SJCRH30 (cell line): ENCODE measurements at regions not wholly inside any gene's neighbourhood (a gene's known extent, or its start where the extent isn't known, plus 50 kb on each side); places are given as distances from the start of the nearest gene placed in this dataset.
A peak's percentile ranks its signal among the peaks of the same experiment; 100 is the strongest.

Experiments used
- DNase-seq, 2 experiments: peaks; one replicate each; pipeline ENCODE4 v3.0.0-alpha.2; 2015 to 2020
- H3K27ac ChIP-seq: fragments of 250-450 bp; sonication (Bioruptor Pico); 2 replicates; pipeline ENCODE4 v1.5.1; 2020; ENCODE audit warnings: mild to moderate bottlenecking, moderate library complexity
- H3K27me3 ChIP-seq: fragments of 250-450 bp; sonication (Bioruptor Pico); 2 replicates; pipeline ENCODE4 v1.5.1; 2020; ENCODE audit warnings: mild to moderate bottlenecking, moderate library complexity
- H3K36me3 ChIP-seq: fragments of 250-450 bp; sonication (Bioruptor Pico); 2 replicates; pipeline ENCODE4 v1.5.1; 2020; ENCODE audit warnings: mild to moderate bottlenecking, moderate library complexity
- H3K4me1 ChIP-seq: fragments of 250-450 bp; sonication (Bioruptor Pico); 2 replicates; pipeline ENCODE4 v1.5.1; 2020; ENCODE audit warnings: mild to moderate bottlenecking, moderate library complexity
- H3K4me3 ChIP-seq: fragments of 250-450 bp; sonication (Bioruptor Pico); 2 replicates; pipeline ENCODE4 v1.5.1; 2020; ENCODE audit warnings: mild to moderate bottlenecking, moderate library complexity
- H3K9me3 ChIP-seq: fragments of 250-450 bp; sonication (Bioruptor Pico); replicated peaks from 2 replicates; pipeline ENCODE4 v1.5.1; 2020; ENCODE audit warnings: mild to moderate bottlenecking, moderate library complexity

GRCh38 chr7:25662841-25663800, 434.8 kb upstream of the NPVF start:
- H3K36me3 ChIP-seq: no peaks in the 10 kb centered on the region
- peak; percentile 22 to 46 for DNase-seq
- H3K27ac ChIP-seq: no peak overlapping the region
- H3K27me3 ChIP-seq: no peaks in the 10 kb centered on the region
- H3K4me3 ChIP-seq: no peak overlapping the region
- peaks cover 6% of the 10 kb centered on the region; the same call in 1 of the 2 replicates for H3K4me1 ChIP-seq
- no peaks in the 10 kb centered on the region for H3K9me3 ChIP-seq

- no peak overlapping the region for H3K4me3 ChIP-seq
- peaks cover 6% of the 10 kb centered on the region; the same call in 1 of the 2 replicates for H3K4me1 ChIP-seq
- no peaks in the 10 kb centered on the region for H3K27me3 ChIP-seq
- no peaks in the 10 kb centered on the region for H3K9me3 ChIP-seq
- DNase-seq: no peak
- no peak overlapping the region for H3K27ac ChIP-seq
- no peaks in the 10 kb centered on the region for H3K36me3 ChIP-seq
These were observed 435.6 kb upstream of the NPVF start for GRCh38 chr7:25663877-25664276.

GRCh38 chr7:25664593-25664992, 436.3 kb upstream of the NPVF start:
- H3K4me3 ChIP-seq: no peak overlapping the region
- no peaks in the 10 kb centered on the region for H3K9me3 ChIP-seq
- H3K27me3 ChIP-seq: no peaks in the 10 kb centered on the region
- H3K4me1 ChIP-seq: peaks cover 6% of the 10 kb centered on the region; the same call in 1 of the 2 replicates
- no peak for DNase-seq
- H3K27ac ChIP-seq: no peak overlapping the region
- H3K36me3 ChIP-seq: no peaks in the 10 kb centered on the region

GRCh38 chr7:25665374-25665773, 437.1 kb upstream of the NPVF start:
- Histone ChIP-seq H3K27ac (no peak overlapping the region), H3K27me3 (no peaks in the 10 kb centered on the region), H3K4me3 (no peak overlapping the region), H3K36me3 (no peaks in the 10 kb centered on the region), H3K4me1 (peaks cover 6% of the 10 kb centered on the region; the same call in 1 of the 2 replicates), H3K9me3 (no peaks in the 10 kb centered on the region)
- no peak for DNase-seq

GRCh38 chr7:25665903-25666670, 437.8 kb upstream of the NPVF start:
- Histone ChIP-seq H3K4me3 (no peak overlapping the region), H3K27me3 (no peaks in the 10 kb centered on the region), H3K36me3 (no peaks in the 10 kb centered on the region), H3K9me3 (no peaks in the 10 kb centered on the region), H3K4me1 (peaks cover 6% of the 10 kb centered on the region; the same call in 1 of the 2 replicates), H3K27ac (no peak overlapping the region)
- DNase-seq: no peak

GRCh38 chr7:25666671-25667060, 438.4 kb upstream of the NPVF start:
- Histone ChIP-seq H3K9me3 (no peaks in the 10 kb centered on the region), H3K27me3 (no peaks in the 10 kb centered on the region), H3K4me3 (no peak overlapping the region), H3K4me1 (peaks cover 6% of the 10 kb centered on the region; the same call in 1 of the 2 replicates), H3K27ac (no peak overlapping the region), H3K36me3 (no peaks in the 10 kb centered on the region)
- DNase-seq: no peak

- H3K4me3 ChIP-seq: no peak overlapping the region
- H3K4me1 ChIP-seq: peaks cover 6% of the 10 kb centered on the region; the same call in 1 of the 2 replicates
- no peak overlapping the region for H3K27ac ChIP-seq
- H3K9me3 ChIP-seq: no peaks in the 10 kb centered on the region
- H3K36me3 ChIP-seq: no peaks in the 10 kb centered on the region
- no peak for DNase-seq
- no peaks in the 10 kb centered on the region for H3K27me3 ChIP-seq
These were observed 441.0 kb upstream of the NPVF start for GRCh38 chr7:25669281-25669781.

- no peak for DNase-seq
- Histone ChIP-seq H3K27ac (no peak overlapping the region), H3K9me3 (no peaks in the 10 kb centered on the region), H3K27me3 (no peaks in the 10 kb centered on the region), H3K36me3 (no peaks in the 10 kb centered on the region), H3K4me3 (no peak overlapping the region), H3K4me1 (peaks cover 6% of the 10 kb centered on the region; the same call in 1 of the 2 replicates)
These were observed 441.9 kb upstream of the NPVF start for GRCh38 chr7:25669961-25670841.

- Histone ChIP-seq H3K27me3 (no peaks in the 10 kb centered on the region), H3K27ac (no peak overlapping the region), H3K9me3 (no peaks in the 10 kb centered on the region), H3K4me1 (peaks cover 6% of the 10 kb centered on the region; the same call in 1 of the 2 replicates), H3K36me3 (no peaks in the 10 kb centered on the region), H3K4me3 (no peak overlapping the region)
- no peak for DNase-seq
These were observed 442.8 kb upstream of the NPVF start for GRCh38 chr7:25671111-25671510.

GRCh38 chr7:25672496-25672895, 444.2 kb upstream of the NPVF start:
- Histone ChIP-seq H3K36me3 (no peaks in the 10 kb centered on the region), H3K4me1 (peaks cover 6% of the 10 kb centered on the region; the same call in 1 of the 2 replicates), H3K27me3 (no peaks in the 10 kb centered on the region), H3K9me3 (no peaks in the 10 kb centered on the region), H3K27ac (no peak overlapping the region), H3K4me3 (no peak overlapping the region)
- DNase-seq: no peak

GRCh38 chr7:25675789-25676474, 447.6 kb upstream of the NPVF start:
- DNase-seq: no peak
- Histone ChIP-seq H3K4me3 (no peak overlapping the region), H3K9me3 (no peaks in the 10 kb centered on the region), H3K27ac (no peak overlapping the region), H3K4me1 (peaks cover 10% of the 10 kb centered on the region; the same call in 1 of the 2 replicates), H3K27me3 (no peaks in the 10 kb centered on the region), H3K36me3 (no peaks in the 10 kb centered on the region)

- H3K36me3 ChIP-seq: no peaks in the 10 kb centered on the region
- no peaks in the 10 kb centered on the region for H3K9me3 ChIP-seq
- DNase-seq: no peak
These were observed 449.3 kb upstream of the NPVF start for GRCh38 chr7:25677595-25677994.

GRCh38 chr7:25678215-25678614, 449.9 kb upstream of the NPVF start:
- H3K27me3 ChIP-seq: no peaks in the 10 kb centered on the region
- H3K27ac ChIP-seq: no peak overlapping the region
- no peaks in the 10 kb centered on the region for H3K9me3 ChIP-seq
- H3K4me3 ChIP-seq: no peak overlapping the region
- DNase-seq: no peak
- H3K4me1 ChIP-seq: peaks cover 13% of the 10 kb centered on the region; the same call in 1 of the 2 replicates
- H3K36me3 ChIP-seq: no peaks in the 10 kb centered on the region

More at GRCh38 chr7:25677595-25677994, 449.3 kb upstream of the NPVF start:
- no peak overlapping the region for H3K27ac ChIP-seq
- H3K27me3 ChIP-seq: no peaks in the 10 kb centered on the region
- H3K4me1 ChIP-seq: peaks cover 14% of the 10 kb centered on the region; the same call in 1 of the 2 replicates
- H3K4me3 ChIP-seq: no peak overlapping the region
